H9 (cell line): ENCODE measurements at regions not wholly inside any gene's neighbourhood (a gene's known extent, or its start where the extent isn't known, plus 50 kb on each side); places are given as distances from the start of the nearest gene placed in this dataset.

Experiments
- DNase-seq: peaks from one replicate; pipeline ENCODE4 v3.0.0-alpha.2; 2017
- H2AFZ ChIP-seq: one replicate; pipeline ENCODE4 v1.6.1; 2013; ENCODE audit warnings: mild to moderate bottlenecking, low read length, control low read depth, moderate library complexity
- H2AK5ac ChIP-seq: 2 replicates; pipeline ENCODE4 v1.6.1; 2013; ENCODE audit warnings: low read length, control low read depth, mixed read lengths; ENCODE audit not compliant: insufficient read length
- H2BK120ac ChIP-seq: one replicate; pipeline ENCODE4 v1.6.1; 2013; ENCODE audit warnings: low read depth, mild to moderate bottlenecking, low read length, control low read depth, inconsistent platforms; ENCODE audit not compliant: poor library complexity, severe bottlenecking
- H2BK12ac ChIP-seq: 2 replicates; pipeline ENCODE4 v1.6.1; 2013; ENCODE audit warnings: low read length, control low read depth, mixed read lengths, low read depth; ENCODE audit not compliant: insufficient read length
- H2BK15ac ChIP-seq: 2 replicates; pipeline ENCODE4 v1.6.1; 2013; ENCODE audit warnings: low read depth, low read length, control low read depth
- H2BK20ac ChIP-seq: one replicate; pipeline ENCODE4 v1.6.1; 2013; ENCODE audit warnings: low read depth, mild to moderate bottlenecking, low read length, control low read depth, inconsistent platforms; ENCODE audit not compliant: poor library complexity, severe bottlenecking
- H2BK5ac ChIP-seq: 2 replicates; pipeline ENCODE4 v1.6.1; 2013; ENCODE audit warnings: low read length, control low read depth, mixed read lengths; ENCODE audit not compliant: insufficient read length
- H3K14ac ChIP-seq: 2 replicates; pipeline ENCODE4 v1.6.1; 2013; ENCODE audit warnings: low read length, control low read depth; ENCODE audit not compliant: insufficient read depth
- H3K18ac ChIP-seq: 2 replicates; pipeline ENCODE4 v1.6.1; 2013; ENCODE audit warnings: low read depth, mild to moderate bottlenecking, mixed read lengths, low read length, control low read depth; ENCODE audit not compliant: insufficient read length
- H3K23ac ChIP-seq: 2 replicates; pipeline ENCODE4 v1.6.1; 2013; ENCODE audit warnings: low read length, control low read depth, mixed read lengths, low read depth; ENCODE audit not compliant: insufficient read length
- H3K23me2 ChIP-seq: 2 replicates; pipeline ENCODE4 v1.6.1; 2013; ENCODE audit warnings: low read depth, mild to moderate bottlenecking, mixed read lengths, low read length, control low read depth; ENCODE audit not compliant: insufficient read length, poor library complexity, severe bottlenecking
- H3K27ac ChIP-seq: 2 replicates; pipeline ENCODE4 v1.5.1; 2013; ENCODE audit warnings: low read length, control low read depth, mixed read lengths, low read depth; ENCODE audit not compliant: insufficient read length
- H3K27me3 ChIP-seq: 2 replicates; pipeline ENCODE4 v1.6.1; 2013; ENCODE audit warnings: low read length, control low read depth, inconsistent platforms; ENCODE audit not compliant: insufficient read depth
- H3K4ac ChIP-seq: 2 replicates; pipeline ENCODE4 v1.6.1; 2013; ENCODE audit warnings: low read depth, mild to moderate bottlenecking, control low read depth, inconsistent platforms, low read length, moderate library complexity
- H3K4me1 ChIP-seq: 2 replicates; pipeline ENCODE4 v1.6.1; 2013; ENCODE audit warnings: low read length, control low read depth, inconsistent platforms; ENCODE audit not compliant: insufficient read depth
- H3K4me2 ChIP-seq: 2 replicates; pipeline ENCODE4 v1.6.1; 2013; ENCODE audit warnings: low read length, control low read depth, mixed read lengths; ENCODE audit not compliant: insufficient read length, insufficient read depth
- H3K56ac ChIP-seq: 2 replicates; pipeline ENCODE4 v1.6.1; 2013; ENCODE audit warnings: low read depth, mild to moderate bottlenecking, mixed read lengths, low read length, control low read depth; ENCODE audit not compliant: insufficient read length
- H3K79me1 ChIP-seq: 2 replicates; pipeline ENCODE4 v1.6.1; 2013; ENCODE audit warnings: low read depth, mild to moderate bottlenecking, moderate library complexity, low read length, control low read depth, inconsistent platforms; ENCODE audit not compliant: insufficient read depth, poor library complexity, severe bottlenecking
- H3K79me2 ChIP-seq: 2 replicates; pipeline ENCODE4 v1.6.1; 2013; ENCODE audit warnings: low read length, control low read depth, inconsistent platforms; ENCODE audit not compliant: insufficient read depth
- H3K9ac ChIP-seq: 2 replicates; pipeline ENCODE4 v1.6.1; 2013; ENCODE audit warnings: low read length, control low read depth, mixed read lengths; ENCODE audit not compliant: insufficient read length; ENCODE audit errors: extremely low read depth
- H3K9me3 ChIP-seq: one replicate; pipeline ENCODE4 v1.6.1; 2013; ENCODE audit warnings: low read depth, low read length, inconsistent platforms; ENCODE audit not compliant: control insufficient read depth
- H3T11ph ChIP-seq: one replicate; pipeline ENCODE4 v1.6.1; 2013; ENCODE audit warnings: mild to moderate bottlenecking, low read length, control low read depth, inconsistent platforms
- H4K20me1 ChIP-seq: one replicate; pipeline ENCODE4 v1.6.1; 2013; ENCODE audit not compliant: control insufficient read depth, insufficient read length, insufficient read depth
- H4K5ac ChIP-seq: 2 replicates; pipeline ENCODE4 v1.6.1; 2013; ENCODE audit warnings: low read depth, mild to moderate bottlenecking, mixed read lengths, low read length, control low read depth; ENCODE audit not compliant: insufficient read length
- H4K8ac ChIP-seq: replicated peaks from 2 replicates; pipeline ENCODE4 v1.6.1; 2013; ENCODE audit warnings: low read length, control low read depth, mixed read lengths, low read depth; ENCODE audit not compliant: insufficient read length
- H4K91ac ChIP-seq: 2 replicates; pipeline ENCODE4 v1.6.1; 2013; ENCODE audit warnings: low read depth, mild to moderate bottlenecking, moderate library complexity, mixed read lengths, low read length, control low read depth; ENCODE audit not compliant: insufficient read length
- H3K27ac Mint-ChIP-seq, 3 experiments: 2 replicates in 2 of 3; 3 replicates in 1 of 3; pipeline ENCODE4 v1.8.0; 2020 to 2021; ENCODE audit warnings: mixed read lengths in 3 of 3, mild to moderate bottlenecking in 1 of 3, moderate library complexity in 1 of 3
- H3K27me3 Mint-ChIP-seq: 2 replicates; pipeline ENCODE4 v1.8.0; 2021; ENCODE audit warnings: low read depth, mild to moderate bottlenecking, moderate library complexity, mixed read lengths
- H3K36me3 Mint-ChIP-seq, 3 experiments: 2 replicates in 2 of 3; 3 replicates in 1 of 3; pipeline ENCODE4 v1.8.0; 2020 to 2021; ENCODE audit warnings: low read depth in 3 of 3, mixed read lengths in 3 of 3; ENCODE audit not compliant: insufficient read depth in 1 of 3
- H3K4me1 Mint-ChIP-seq, 2 experiments: 2 replicates each; pipeline ENCODE4 v1.8.0; 2020; ENCODE audit warnings: mixed read lengths in 2 of 2
- H3K4me3 Mint-ChIP-seq, 2 experiments: 2 replicates in 1 of 2; 3 replicates in 1 of 2; pipeline ENCODE4 v1.8.0; 2020 to 2021; ENCODE audit warnings: mild to moderate bottlenecking in 2 of 2, mixed read lengths in 2 of 2, moderate library complexity in 1 of 2
- H3K9me3 Mint-ChIP-seq, 2 experiments: 2 replicates in 1 of 2; 3 replicates in 1 of 2; pipeline ENCODE4 v1.8.0; 2020; ENCODE audit warnings: mild to moderate bottlenecking in 2 of 2, mixed read lengths in 2 of 2, moderate library complexity in 1 of 2
- WGBS: extraction: QIAGEN DNeasy Blood & Tissue Kit; methylation state at CpG from one replicate; pipeline ENCODE4 v1.1.7; 2013; ENCODE audit warnings: missing lambda C conversion rate, low lambda C conversion rate, mixed read lengths; ENCODE audit not compliant: insufficient read length; ENCODE audit errors: extremely low coverage; 5-methylcytosine and 5-hydroxymethylcytosine counted together
- TF ChIP-seq, protein P1 (sequence below): fragments of 200-600 bp; sonication (generic); conservative IDR thresholded peaks from 3 replicates; pipeline ENCODE4 v1.8.0; 2021; ENCODE audit warnings: antibody characterized with exemption, mild to moderate bottlenecking

DNA sequence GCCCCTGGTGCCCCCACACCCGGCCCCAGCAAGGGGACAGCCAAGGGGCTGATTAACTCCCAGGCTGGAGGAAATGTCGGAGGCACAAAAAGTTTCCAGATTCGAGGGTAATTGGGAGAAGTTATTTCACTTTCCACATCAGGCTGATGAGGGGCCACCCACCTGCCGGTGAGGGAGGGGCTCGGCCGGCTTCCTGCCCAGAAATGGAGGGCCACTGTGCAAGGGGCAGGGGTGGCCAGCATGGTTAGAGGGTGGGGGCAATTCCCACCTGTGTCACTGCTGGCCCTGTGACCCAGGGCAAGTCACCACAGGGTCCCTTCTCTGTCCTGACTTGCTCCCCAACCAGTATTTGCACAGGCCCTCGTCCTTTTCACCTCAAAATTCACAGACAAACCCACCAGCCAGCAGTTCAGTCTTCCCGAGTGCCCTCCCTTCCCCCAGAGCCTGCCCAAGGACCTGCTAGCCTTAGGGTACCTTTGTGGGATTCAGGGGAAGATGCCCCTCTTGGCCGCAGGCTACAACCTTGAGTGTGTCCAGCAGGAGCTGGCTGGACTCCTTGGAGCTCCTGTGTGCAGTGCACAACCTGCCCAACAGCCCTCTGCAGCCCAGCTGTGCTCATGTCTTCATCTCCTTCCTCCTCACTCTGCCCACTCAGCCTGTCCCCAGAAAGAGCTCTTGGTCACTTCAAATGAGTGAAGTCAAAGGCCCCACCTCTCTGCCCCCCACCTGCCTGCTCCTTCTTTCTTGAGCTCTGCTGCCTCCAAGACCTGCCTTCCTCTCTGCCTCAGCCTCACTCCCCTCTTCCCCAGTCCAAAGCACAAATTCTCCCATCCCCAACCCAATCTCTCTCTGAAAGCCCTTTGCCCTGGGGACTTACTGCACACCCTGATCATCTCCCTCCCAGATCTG lies 130.5 kb downstream of the BARX1 start:
- H4K91ac ChIP-seq, result no peak overlapping the region
- H3K56ac ChIP-seq, result no peak overlapping the region
- no peak overlapping the region for H2BK15ac ChIP-seq
- WGBS, result no CpG with 5 or more reads among the region's 9 CpGs
- no peak for DNase-seq
- H3K27me3 ChIP-seq, result no peaks in the 10 kb centered on the region
- no peak overlapping the region for H3K18ac ChIP-seq
- H2BK5ac ChIP-seq, result no peak overlapping the region
- no peak overlapping the region for H3K4ac ChIP-seq
- H4K20me1 ChIP-seq, result no peaks in the 10 kb centered on the region
- Mint-ChIP-seq H3K27ac (no peak overlapping the region), H3K4me1 (peaks cover 5 to 10% of the 10 kb centered on the region in 2 experiments), H3K27me3 (peaks cover 36% of the 10 kb centered on the region), H3K4me3 (no peak overlapping the region), H3K36me3 (peaks cover 0 to 4% (median 0%) of the 10 kb centered on the region in 3 experiments; a peak in 2 of 7 replicates), H3K9me3 (peaks cover 12% of the 10 kb centered on the region in 2 experiments; a peak in 4 of 5 replicates)
- no peak overlapping the region for H3K14ac ChIP-seq
- TF ChIP-seq, protein P1, sequence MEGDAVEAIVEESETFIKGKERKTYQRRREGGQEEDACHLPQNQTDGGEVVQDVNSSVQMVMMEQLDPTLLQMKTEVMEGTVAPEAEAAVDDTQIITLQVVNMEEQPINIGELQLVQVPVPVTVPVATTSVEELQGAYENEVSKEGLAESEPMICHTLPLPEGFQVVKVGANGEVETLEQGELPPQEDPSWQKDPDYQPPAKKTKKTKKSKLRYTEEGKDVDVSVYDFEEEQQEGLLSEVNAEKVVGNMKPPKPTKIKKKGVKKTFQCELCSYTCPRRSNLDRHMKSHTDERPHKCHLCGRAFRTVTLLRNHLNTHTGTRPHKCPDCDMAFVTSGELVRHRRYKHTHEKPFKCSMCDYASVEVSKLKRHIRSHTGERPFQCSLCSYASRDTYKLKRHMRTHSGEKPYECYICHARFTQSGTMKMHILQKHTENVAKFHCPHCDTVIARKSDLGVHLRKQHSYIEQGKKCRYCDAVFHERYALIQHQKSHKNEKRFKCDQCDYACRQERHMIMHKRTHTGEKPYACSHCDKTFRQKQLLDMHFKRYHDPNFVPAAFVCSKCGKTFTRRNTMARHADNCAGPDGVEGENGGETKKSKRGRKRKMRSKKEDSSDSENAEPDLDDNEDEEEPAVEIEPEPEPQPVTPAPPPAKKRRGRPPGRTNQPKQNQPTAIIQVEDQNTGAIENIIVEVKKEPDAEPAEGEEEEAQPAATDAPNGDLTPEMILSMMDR, result no peak
- H2AK5ac ChIP-seq, result no peak overlapping the region
- no peak overlapping the region for H2BK120ac ChIP-seq
- no peak overlapping the region for H2BK20ac ChIP-seq
- no peaks in the 10 kb centered on the region for H3K23me2 ChIP-seq
- H3K79me1 ChIP-seq, result no peaks in the 10 kb centered on the region
- H4K8ac ChIP-seq, result no peak overlapping the region
- H3K9ac ChIP-seq, result no peak overlapping the region
- H2AFZ ChIP-seq, result no peak overlapping the region
- no peaks in the 10 kb centered on the region for H3K4me1 ChIP-seq
- no peak overlapping the region for H4K5ac ChIP-seq
- no peaks in the 10 kb centered on the region for H3K79me2 ChIP-seq
- H3K9me3 ChIP-seq, result no peaks in the 10 kb centered on the region
- no peak overlapping the region for H3K23ac ChIP-seq
- H2BK12ac ChIP-seq, result no peak overlapping the region
- no peak overlapping the region for H3K4me2 ChIP-seq
- no peak overlapping the region for H3K27ac ChIP-seq
- H3T11ph ChIP-seq, result no peak overlapping the region
